ENCODE measurements at regions not wholly inside any gene's neighbourhood (a gene's known extent, or its start where the extent isn't known, plus 50 kb on each side); places are given as distances from the start of the nearest gene placed in this dataset.

GRCh38 chr5:136805466-136805865 lies 440.1 kb upstream of the TRPC7 start:
- H3K9ac ChIP-seq (ENCODE audit: insufficient read depth in 1 of 2, low read length in 2 of 2), result no peak overlapping the region
- 92 to 94% methylated on average over 2 of the region's 2 CpGs for WGBS, 2 donors

GRCh38 chr5:136802383-136802782 lies 437.0 kb upstream of the TRPC7 start:
- Histone ChIP-seq H3K36me3 (ENCODE audit: control insufficient read depth in 4 of 4, insufficient read depth in 4 of 4, low read length in 4 of 4) (no peaks in the 10 kb centered on the region), H3K9me3 (ENCODE audit: control insufficient read depth in 4 of 4, insufficient read depth in 3 of 4, low read length in 3 of 4) (no peaks in the 10 kb centered on the region), H3K4me3 (no peak overlapping the region), H3K27ac (ENCODE audit: low read depth in 1 of 2, low read length in 1 of 2) (no peak overlapping the region), H3K27me3 (ENCODE audit: control insufficient read depth in 3 of 3, insufficient read depth in 3 of 3, low read length in 2 of 3) (peaks cover 0 to 10% (median 0%) of the 10 kb centered on the region in 3 donors), H3K4me1 (ENCODE audit: control insufficient read depth in 5 of 5, insufficient read depth in 5 of 5, low read length in 5 of 5) (no peaks in the 10 kb centered on the region), H3K9ac (ENCODE audit: insufficient read depth in 1 of 2, low read length in 2 of 2) (no peak overlapping the region)
- DNase-seq, result peak in 2 of 3 donors; percentile 4 to 19
- 61 to 63% methylated on average over 2 of the region's 2 CpGs for WGBS, 2 donors
- no peak for ATAC-seq (ENCODE audit: insufficient read depth, low FRiP score)
- TF ChIP-seq CTCF (IDR thresholded peaks at IDR 0.05; ENCODE audit: control extremely low read depth, extremely low read depth), result no peak

More at GRCh38 chr5:136805466-136805865, 440.1 kb upstream of the TRPC7 start:
- H3K27me3 ChIP-seq (ENCODE audit: control insufficient read depth in 3 of 3, insufficient read depth in 3 of 3, low read length in 2 of 3), result no peaks in the 10 kb centered on the region
- no peak overlapping the region for H3K4me3 ChIP-seq
- ATAC-seq (ENCODE audit: insufficient read depth, low FRiP score) (no peak), DNase-seq (no peak)
- no peak overlapping the region for H3K27ac ChIP-seq (ENCODE audit: low read depth in 1 of 2, low read length in 1 of 2)
- H3K4me1 ChIP-seq (ENCODE audit: control insufficient read depth in 5 of 5, insufficient read depth in 5 of 5, low read length in 5 of 5), result no peaks in the 10 kb centered on the region
- no peaks in the 10 kb centered on the region for H3K36me3 ChIP-seq (ENCODE audit: control insufficient read depth in 4 of 4, insufficient read depth in 4 of 4, low read length in 4 of 4)
- H3K9me3 ChIP-seq (ENCODE audit: control insufficient read depth in 4 of 4, insufficient read depth in 3 of 4, low read length in 3 of 4), result no peaks in the 10 kb centered on the region
- no peak for TF ChIP-seq CTCF (IDR thresholded peaks at IDR 0.05; ENCODE audit: control extremely low read depth, extremely low read depth)

- no peaks in the 10 kb centered on the region for H3K36me3 ChIP-seq (ENCODE audit: control insufficient read depth in 4 of 4, insufficient read depth in 4 of 4, low read length in 4 of 4)
- no peak for ATAC-seq (ENCODE audit: insufficient read depth, low FRiP score)
- H3K9me3 ChIP-seq (ENCODE audit: control insufficient read depth in 4 of 4, insufficient read depth in 3 of 4, low read length in 3 of 4), result peaks cover 0 to 2% (median 0%) of the 10 kb centered on the region in 4 donors
- H3K4me3 ChIP-seq, result no peak overlapping the region
- 72 to 78% methylated on average over 1 of the region's 1 CpG for WGBS, 2 donors
- peaks cover 0 to 10% (median 0%) of the 10 kb centered on the region in 3 donors for H3K27me3 ChIP-seq (ENCODE audit: control insufficient read depth in 3 of 3, insufficient read depth in 3 of 3, low read length in 2 of 3)
- H3K9ac ChIP-seq (ENCODE audit: insufficient read depth in 1 of 2, low read length in 2 of 2), result no peak overlapping the region
- no peaks in the 10 kb centered on the region for H3K4me1 ChIP-seq (ENCODE audit: control insufficient read depth in 5 of 5, insufficient read depth in 5 of 5, low read length in 5 of 5)
- H3K27ac ChIP-seq (ENCODE audit: low read depth in 1 of 2, low read length in 1 of 2), result no peak overlapping the region
- no peak for TF ChIP-seq CTCF (IDR thresholded peaks at IDR 0.05; ENCODE audit: control extremely low read depth, extremely low read depth)
- no peak for DNase-seq
These were observed 434.5 kb upstream of the TRPC7 start for GRCh38 chr5:136799806-136800372.

GRCh38 chr5:136793300-136793699 lies 428.0 kb upstream of the TRPC7 start:
- H3K4me3 ChIP-seq, result no peak overlapping the region
- DNase-seq, result no peak
- peaks cover 0 to 2% (median 0%) of the 10 kb centered on the region in 4 donors for H3K9me3 ChIP-seq (ENCODE audit: control insufficient read depth in 4 of 4, insufficient read depth in 3 of 4, low read length in 3 of 4)
- no peaks in the 10 kb centered on the region for H3K27me3 ChIP-seq (ENCODE audit: control insufficient read depth in 3 of 3, insufficient read depth in 3 of 3, low read length in 2 of 3)
- no peak for ATAC-seq (ENCODE audit: insufficient read depth, low FRiP score)
- no peak overlapping the region for H3K27ac ChIP-seq (ENCODE audit: low read depth in 1 of 2, low read length in 1 of 2)
- no peaks in the 10 kb centered on the region for H3K4me1 ChIP-seq (ENCODE audit: control insufficient read depth in 5 of 5, insufficient read depth in 5 of 5, low read length in 5 of 5)
- no peaks in the 10 kb centered on the region for H3K36me3 ChIP-seq (ENCODE audit: control insufficient read depth in 4 of 4, insufficient read depth in 4 of 4, low read length in 4 of 4)
- 73 to 90% methylated on average over 3 of the region's 3 CpGs for WGBS, 2 donors
- H3K9ac ChIP-seq (ENCODE audit: insufficient read depth in 1 of 2, low read length in 2 of 2), result no peak overlapping the region
- TF ChIP-seq CTCF (IDR thresholded peaks at IDR 0.05; ENCODE audit: control extremely low read depth, extremely low read depth), result no peak
